ENCODE measurements at regions not wholly inside any gene's neighbourhood (a gene's known extent, or its start where the extent isn't known, plus 50 kb on each side); places are given as distances from the start of the nearest gene placed in this dataset.

- TF ChIP-seq, protein P1, sequence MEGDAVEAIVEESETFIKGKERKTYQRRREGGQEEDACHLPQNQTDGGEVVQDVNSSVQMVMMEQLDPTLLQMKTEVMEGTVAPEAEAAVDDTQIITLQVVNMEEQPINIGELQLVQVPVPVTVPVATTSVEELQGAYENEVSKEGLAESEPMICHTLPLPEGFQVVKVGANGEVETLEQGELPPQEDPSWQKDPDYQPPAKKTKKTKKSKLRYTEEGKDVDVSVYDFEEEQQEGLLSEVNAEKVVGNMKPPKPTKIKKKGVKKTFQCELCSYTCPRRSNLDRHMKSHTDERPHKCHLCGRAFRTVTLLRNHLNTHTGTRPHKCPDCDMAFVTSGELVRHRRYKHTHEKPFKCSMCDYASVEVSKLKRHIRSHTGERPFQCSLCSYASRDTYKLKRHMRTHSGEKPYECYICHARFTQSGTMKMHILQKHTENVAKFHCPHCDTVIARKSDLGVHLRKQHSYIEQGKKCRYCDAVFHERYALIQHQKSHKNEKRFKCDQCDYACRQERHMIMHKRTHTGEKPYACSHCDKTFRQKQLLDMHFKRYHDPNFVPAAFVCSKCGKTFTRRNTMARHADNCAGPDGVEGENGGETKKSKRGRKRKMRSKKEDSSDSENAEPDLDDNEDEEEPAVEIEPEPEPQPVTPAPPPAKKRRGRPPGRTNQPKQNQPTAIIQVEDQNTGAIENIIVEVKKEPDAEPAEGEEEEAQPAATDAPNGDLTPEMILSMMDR (conservative IDR thresholded peaks at IDR 0.05; ENCODE audit: low read length): no peak
- H3K4me3 ChIP-seq (ENCODE audit: low read length): no peak overlapping the region
- no peak for DNase-seq (ENCODE audit: low read depth)
These were observed 134.5 kb upstream of the PRICKLE2 start for GRCh38 chr3:64359735-64360134.

- H3K4me3 ChIP-seq (ENCODE audit: low read length): no peak overlapping the region
- TF ChIP-seq, protein P1 (conservative IDR thresholded peaks at IDR 0.05; ENCODE audit: low read length): no peak
- no peak for DNase-seq (ENCODE audit: low read depth)
These were observed 133.6 kb upstream of the PRICKLE2 start for GRCh38 chr3:64358853-64359252.

DNA sequence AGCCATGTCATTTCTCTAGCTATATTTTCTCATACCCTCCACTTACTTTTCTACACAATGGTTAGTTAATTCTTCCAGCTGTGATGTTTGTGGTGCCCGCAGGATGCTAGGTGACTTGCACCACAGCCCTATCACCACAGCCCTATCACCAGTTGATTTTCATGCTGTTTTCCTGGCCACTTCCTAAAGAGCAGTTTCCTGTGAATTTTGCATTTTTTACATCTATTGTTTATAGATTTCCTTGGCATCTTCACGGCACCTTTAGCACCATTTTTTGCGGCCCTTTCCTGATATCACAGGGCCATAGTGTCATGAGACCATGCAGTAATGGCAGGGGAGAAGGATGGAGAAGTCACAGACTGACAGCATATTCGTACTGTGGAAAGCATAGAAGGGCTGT, 132.9 kb upstream of the PRICKLE2 start:
- H3K4me3 ChIP-seq (ENCODE audit: low read length): no peak overlapping the region
- TF ChIP-seq, protein P1 (conservative IDR thresholded peaks at IDR 0.05; ENCODE audit: low read length): no peak
- no peak for DNase-seq (ENCODE audit: low read depth)

DNA sequence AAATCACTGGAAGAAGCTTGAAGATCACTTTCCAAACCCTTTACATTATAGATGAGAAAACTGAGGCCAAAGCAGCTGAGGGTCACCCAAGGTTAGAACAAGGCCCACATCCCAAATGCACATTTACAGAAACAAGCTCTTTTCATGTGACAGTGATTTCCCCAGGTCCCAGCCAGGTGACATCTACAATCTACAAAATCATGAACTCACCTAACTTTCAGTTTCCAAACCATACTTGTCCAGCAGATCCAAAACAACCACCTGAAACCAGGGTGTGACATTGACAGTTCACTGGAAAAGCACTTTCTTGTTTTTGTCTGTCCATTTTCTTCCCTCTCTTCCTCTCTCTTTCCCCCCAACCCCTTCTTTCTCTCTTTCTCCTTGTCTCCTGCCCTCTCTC, 132.2 kb upstream of the PRICKLE2 start:
- no peak for DNase-seq (ENCODE audit: low read depth)
- TF ChIP-seq, protein P1 (conservative IDR thresholded peaks at IDR 0.05; ENCODE audit: low read length): no peak
- H3K4me3 ChIP-seq (ENCODE audit: low read length): no peak overlapping the region

DNA sequence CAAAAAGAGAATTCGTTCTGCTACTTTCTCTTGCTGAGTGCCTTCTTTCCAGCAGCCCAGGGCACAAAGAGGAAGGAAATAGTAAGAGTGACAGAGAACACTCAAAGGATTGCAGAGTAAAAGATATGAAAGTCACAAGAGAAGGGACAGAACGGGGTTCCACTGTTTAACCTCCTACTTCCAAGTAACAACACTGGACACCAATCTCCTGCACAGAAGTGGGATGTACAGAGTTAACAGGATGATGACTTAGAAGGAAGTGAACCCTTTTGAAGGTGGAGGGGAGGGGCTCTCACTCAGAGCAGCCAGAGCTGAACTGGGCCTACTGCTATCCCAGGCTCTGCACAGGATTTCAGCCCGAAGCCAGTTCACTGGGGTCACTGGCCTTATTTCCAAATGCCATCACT, 130.1 kb upstream of the PRICKLE2 start:
- peak; percentile 37 for DNase-seq (ENCODE audit: low read depth)
- H3K4me3 ChIP-seq (ENCODE audit: low read length): no peak overlapping the region

GRCh38 chr3:64354956-64355355, 129.7 kb upstream of the PRICKLE2 start:
- DNase-seq (ENCODE audit: low read depth): no peak
- H3K4me3 ChIP-seq (ENCODE audit: low read length): no peak overlapping the region
- TF ChIP-seq, protein P1 (conservative IDR thresholded peaks at IDR 0.05; ENCODE audit: low read length): no peak

More for the DNA sequence above, 130.1 kb upstream of the PRICKLE2 start:
- TF ChIP-seq, protein P1 (conservative IDR thresholded peaks at IDR 0.05; ENCODE audit: low read length): no peak

GRCh38 chr3:64354221-64354620, 129.0 kb upstream of the PRICKLE2 start:
- no peak overlapping the region for H3K4me3 ChIP-seq (ENCODE audit: low read length)
- TF ChIP-seq, protein P1 (conservative IDR thresholded peaks at IDR 0.05; ENCODE audit: low read length): no peak
- DNase-seq (ENCODE audit: low read depth): no peak
